ENCODE measurements at regions not wholly inside any gene's neighbourhood (a gene's known extent, or its start where the extent isn't known, plus 50 kb on each side); places are given as distances from the start of the nearest gene placed in this dataset.
"Not testable (repeated sequence)": the region's sequence is repeated elsewhere in the genome, so short reads cannot be mapped to it uniquely, and the experiment has no call there.

- H3K4me3 Mint-ChIP-seq; H3K27ac Mint-ChIP-seq; H3K9me3 Mint-ChIP-seq; H3K4me1 Mint-ChIP-seq (ENCODE audit: low read depth); H3K27me3 Mint-ChIP-seq (ENCODE audit: low read depth); H3K36me3 Mint-ChIP-seq (ENCODE audit: low read depth): not testable (repeated sequence)
These were observed 822.1 kb downstream of the KCNMA1 start for GRCh38 chr10:76815505-76815904.

DNA sequence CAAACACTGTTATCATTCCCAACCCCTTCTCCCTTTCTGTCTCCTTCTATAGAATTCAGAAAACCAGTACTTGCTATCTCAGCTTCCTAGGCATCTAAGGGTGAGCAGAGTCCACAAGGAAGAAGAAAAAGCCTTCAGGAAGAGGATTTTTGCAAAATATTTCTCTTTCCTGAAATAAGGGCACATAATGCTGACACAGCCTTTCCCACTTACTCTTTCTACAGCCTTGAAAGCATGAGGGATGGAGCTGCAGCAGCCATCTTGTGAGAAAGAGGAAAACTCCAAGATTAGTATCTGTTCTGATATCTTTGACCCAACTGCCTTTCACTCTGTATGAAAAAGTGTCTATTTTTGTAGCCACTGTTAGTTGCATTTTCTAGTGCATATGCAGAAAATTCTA, 826.2 kb downstream of the KCNMA1 start:
- H3K9me3 Mint-ChIP-seq: no peaks in the 10 kb centered on the region
- no peak overlapping the region for H3K4me3 Mint-ChIP-seq
- no peaks in the 10 kb centered on the region for H3K27me3 Mint-ChIP-seq (ENCODE audit: low read depth)
- H3K4me1 Mint-ChIP-seq (ENCODE audit: low read depth): no peaks in the 10 kb centered on the region
- H3K36me3 Mint-ChIP-seq (ENCODE audit: low read depth): no peaks in the 10 kb centered on the region
- H3K27ac Mint-ChIP-seq: no peak overlapping the region

DNA sequence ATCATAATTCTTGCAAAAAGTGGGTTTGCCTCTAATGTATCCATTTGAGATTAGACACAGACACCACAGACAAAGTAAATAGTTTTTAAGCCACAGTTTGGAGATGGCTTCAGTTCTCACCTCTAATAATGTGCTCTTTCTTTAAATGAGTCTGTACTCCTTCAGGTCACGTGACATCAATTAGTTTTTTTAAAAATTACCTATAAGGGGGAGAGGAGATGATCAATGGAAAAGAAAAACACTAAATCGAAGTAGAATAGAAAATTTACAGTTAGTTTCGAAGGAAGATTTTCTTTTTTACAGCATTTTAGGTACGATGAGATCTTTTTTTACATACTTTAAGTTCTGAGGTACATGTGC, 849.2 kb downstream of the KCNMA1 start:
- Mint-ChIP-seq H3K4me1 (ENCODE audit: low read depth) (no peaks in the 10 kb centered on the region), H3K9me3 (peaks cover 4% of the 10 kb centered on the region), H3K36me3 (ENCODE audit: low read depth) (no peaks in the 10 kb centered on the region), H3K27me3 (ENCODE audit: low read depth) (no peaks in the 10 kb centered on the region), H3K27ac (no peak overlapping the region), H3K4me3 (no peak overlapping the region)

GRCh38 chr10:76787746-76788451, 849.7 kb downstream of the KCNMA1 start:
- no peak overlapping the region for H3K4me3 Mint-ChIP-seq
- no peak overlapping the region for H3K27ac Mint-ChIP-seq
- no peaks in the 10 kb centered on the region for H3K4me1 Mint-ChIP-seq (ENCODE audit: low read depth)
- no peaks in the 10 kb centered on the region for H3K27me3 Mint-ChIP-seq (ENCODE audit: low read depth)
- peaks cover 4% of the 10 kb centered on the region for H3K9me3 Mint-ChIP-seq
- H3K36me3 Mint-ChIP-seq (ENCODE audit: low read depth): no peaks in the 10 kb centered on the region

DNA sequence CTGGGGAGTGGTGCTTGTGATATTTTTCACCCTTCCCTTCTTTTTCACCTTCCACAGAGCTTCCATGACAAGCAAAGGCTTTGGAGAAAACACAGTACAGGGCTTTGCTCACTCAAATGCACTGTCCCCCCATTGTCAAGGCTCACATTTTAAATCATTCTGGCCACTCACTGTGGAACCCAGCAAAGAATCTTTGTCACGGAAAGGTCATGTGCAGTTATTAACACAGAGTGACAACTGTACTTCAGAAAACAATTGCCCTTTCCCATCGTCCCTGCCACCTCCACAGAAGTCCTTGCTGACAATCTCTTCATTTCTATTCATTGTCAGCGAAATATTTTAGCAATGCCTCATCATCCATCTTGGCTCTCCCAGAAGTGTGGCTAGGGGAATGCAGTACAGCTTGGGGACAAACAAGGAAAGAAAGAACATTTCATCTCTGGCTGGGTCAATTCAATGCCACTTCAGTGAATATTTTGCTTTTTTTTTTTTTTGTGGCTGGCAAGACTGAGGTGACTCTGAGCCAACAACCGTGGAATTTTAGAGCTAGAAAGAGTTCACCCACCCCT, 851.0 kb downstream of the KCNMA1 start:
- Mint-ChIP-seq H3K27ac (no peak overlapping the region), H3K4me1 (ENCODE audit: low read depth) (no peaks in the 10 kb centered on the region), H3K9me3 (peaks cover 4% of the 10 kb centered on the region), H3K36me3 (ENCODE audit: low read depth) (no peaks in the 10 kb centered on the region), H3K27me3 (ENCODE audit: low read depth) (no peaks in the 10 kb centered on the region), H3K4me3 (no peak overlapping the region)

DNA sequence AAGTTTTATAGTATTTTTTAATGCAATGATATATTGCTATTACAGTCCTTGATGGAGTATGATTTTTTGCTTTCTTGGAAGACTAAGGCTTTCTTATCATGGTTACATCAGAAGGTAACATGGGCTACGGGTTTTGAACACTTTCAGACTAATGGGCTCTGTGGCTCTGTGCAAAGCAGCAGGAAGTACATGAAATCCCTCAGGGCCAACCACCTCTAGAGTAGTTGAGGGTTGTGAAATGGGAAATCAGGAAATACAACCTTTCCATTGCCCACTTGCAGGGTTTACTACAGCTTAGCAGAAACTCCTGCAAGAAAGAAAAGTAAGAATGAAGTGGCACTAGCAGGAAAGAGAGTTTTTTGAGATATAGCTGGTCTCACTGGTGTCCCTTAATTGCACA, 853.5 kb downstream of the KCNMA1 start:
- no peaks in the 10 kb centered on the region for H3K36me3 Mint-ChIP-seq (ENCODE audit: low read depth)
- no peak overlapping the region for H3K4me3 Mint-ChIP-seq
- no peaks in the 10 kb centered on the region for H3K27me3 Mint-ChIP-seq (ENCODE audit: low read depth)
- peaks cover 2% of the 10 kb centered on the region for H3K9me3 Mint-ChIP-seq
- no peaks in the 10 kb centered on the region for H3K4me1 Mint-ChIP-seq (ENCODE audit: low read depth)
- no peak overlapping the region for H3K27ac Mint-ChIP-seq

GRCh38 chr10:76779796-76780301, 857.8 kb downstream of the KCNMA1 start:
- Mint-ChIP-seq H3K27ac (no peak overlapping the region), H3K27me3 (ENCODE audit: low read depth) (no peaks in the 10 kb centered on the region), H3K4me1 (ENCODE audit: low read depth) (no peaks in the 10 kb centered on the region), H3K9me3 (peaks cover 7% of the 10 kb centered on the region), H3K36me3 (ENCODE audit: low read depth) (no peaks in the 10 kb centered on the region), H3K4me3 (no peak overlapping the region)

GRCh38 chr10:76778914-76779795, 858.5 kb downstream of the KCNMA1 start:
- no peaks in the 10 kb centered on the region for H3K4me1 Mint-ChIP-seq (ENCODE audit: low read depth)
- H3K27ac Mint-ChIP-seq: no peak overlapping the region
- H3K27me3 Mint-ChIP-seq (ENCODE audit: low read depth): no peaks in the 10 kb centered on the region
- H3K36me3 Mint-ChIP-seq (ENCODE audit: low read depth): no peaks in the 10 kb centered on the region
- peaks cover 7% of the 10 kb centered on the region for H3K9me3 Mint-ChIP-seq
- no peak overlapping the region for H3K4me3 Mint-ChIP-seq

- no peak overlapping the region for H3K27ac Mint-ChIP-seq
- H3K36me3 Mint-ChIP-seq (ENCODE audit: low read depth): no peaks in the 10 kb centered on the region
- H3K9me3 Mint-ChIP-seq: peaks cover 7% of the 10 kb centered on the region
- no peak overlapping the region for H3K4me3 Mint-ChIP-seq
- no peaks in the 10 kb centered on the region for H3K4me1 Mint-ChIP-seq (ENCODE audit: low read depth)
- no peaks in the 10 kb centered on the region for H3K27me3 Mint-ChIP-seq (ENCODE audit: low read depth)
These were observed 862.5 kb downstream of the KCNMA1 start for GRCh38 chr10:76774987-76775603.

- Mint-ChIP-seq H3K9me3 (no peaks in the 10 kb centered on the region), H3K4me1 (ENCODE audit: low read depth) (no peaks in the 10 kb centered on the region), H3K27me3 (ENCODE audit: low read depth) (no peaks in the 10 kb centered on the region), H3K4me3 (no peak overlapping the region), H3K36me3 (ENCODE audit: low read depth) (no peaks in the 10 kb centered on the region), H3K27ac (no peak overlapping the region)
These were observed 868.0 kb downstream of the KCNMA1 start for GRCh38 chr10:76769582-76769981.

- Mint-ChIP-seq H3K4me1 (ENCODE audit: low read depth) (no peaks in the 10 kb centered on the region), H3K36me3 (ENCODE audit: low read depth) (no peaks in the 10 kb centered on the region), H3K27ac (no peak overlapping the region), H3K27me3 (ENCODE audit: low read depth) (no peaks in the 10 kb centered on the region), H3K4me3 (no peak overlapping the region), H3K9me3 (no peaks in the 10 kb centered on the region)
These were observed 868.4 kb downstream of the KCNMA1 start for GRCh38 chr10:76769161-76769560.

- H3K9me3 Mint-ChIP-seq: no peaks in the 10 kb centered on the region
- no peaks in the 10 kb centered on the region for H3K4me1 Mint-ChIP-seq (ENCODE audit: low read depth)
- no peaks in the 10 kb centered on the region for H3K36me3 Mint-ChIP-seq (ENCODE audit: low read depth)
- H3K27me3 Mint-ChIP-seq (ENCODE audit: low read depth): no peaks in the 10 kb centered on the region
- H3K4me3 Mint-ChIP-seq: no peak overlapping the region
- no peak overlapping the region for H3K27ac Mint-ChIP-seq
These were observed 870.9 kb downstream of the KCNMA1 start for GRCh38 chr10:76766682-76767081.

DNA sequence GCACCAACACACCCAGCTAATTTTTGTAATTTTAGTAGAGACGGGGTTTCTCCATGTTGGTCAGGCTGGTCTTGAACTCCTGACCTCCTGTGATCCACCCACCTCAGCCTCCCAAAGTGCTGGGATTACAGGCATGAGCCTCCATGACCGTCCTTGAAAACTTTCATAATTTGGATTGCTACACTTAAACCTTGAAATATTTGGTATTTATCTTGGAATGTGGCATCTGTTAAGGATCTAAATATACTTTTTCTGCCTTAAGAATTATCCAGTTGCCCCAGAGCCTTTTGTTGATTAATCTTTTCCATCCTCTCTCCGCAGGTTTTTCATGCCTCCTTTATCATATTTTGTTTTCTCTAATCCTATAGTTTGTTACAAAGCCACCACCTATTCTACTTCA, 872.7 kb downstream of the KCNMA1 start:
- not testable (repeated sequence) for H3K4me3 Mint-ChIP-seq; H3K4me1 Mint-ChIP-seq (ENCODE audit: low read depth); H3K27ac Mint-ChIP-seq; H3K9me3 Mint-ChIP-seq; H3K27me3 Mint-ChIP-seq (ENCODE audit: low read depth); H3K36me3 Mint-ChIP-seq (ENCODE audit: low read depth)

DNA sequence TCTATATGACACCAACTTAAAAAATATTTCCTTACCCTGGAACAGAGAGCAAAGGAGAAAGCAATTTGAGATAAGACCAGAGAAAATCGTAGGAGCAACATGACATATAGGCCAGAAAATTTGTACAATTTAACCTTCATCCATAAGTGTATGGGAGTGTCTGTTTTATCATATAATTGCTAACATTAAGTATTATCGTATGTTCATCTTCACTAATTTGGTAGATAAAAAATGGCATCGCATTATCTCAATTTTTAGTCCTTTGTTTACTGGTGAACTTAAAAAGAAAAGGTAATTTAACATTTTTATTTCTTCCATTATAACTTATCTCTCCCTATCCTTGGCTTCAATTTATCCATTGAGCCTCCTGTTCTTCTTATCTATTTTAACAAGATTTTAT, 873.4 kb downstream of the KCNMA1 start:
- H3K4me1 Mint-ChIP-seq (ENCODE audit: low read depth): no peaks in the 10 kb centered on the region
- no peaks in the 10 kb centered on the region for H3K27me3 Mint-ChIP-seq (ENCODE audit: low read depth)
- no peak overlapping the region for H3K4me3 Mint-ChIP-seq
- no peak overlapping the region for H3K27ac Mint-ChIP-seq
- H3K36me3 Mint-ChIP-seq (ENCODE audit: low read depth): no peaks in the 10 kb centered on the region
- peaks cover 6% of the 10 kb centered on the region for H3K9me3 Mint-ChIP-seq

Data from T-helper 1 cell treated with Interleukin-12 subunit alpha and Interleukin-12 subunit beta and Interleukin-4 antibody, amounts not matched to agents 30 μg/mL and 1 μg/mL, for 36 hours (primary cell).